NCI-H146 treated with DMSO at 0.1 percent for 48 hours (cell line): ENCODE measurements at regions not wholly inside any gene's neighbourhood (a gene's known extent, or its start where the extent isn't known, plus 50 kb on each side); places are given as distances from the start of the nearest gene placed in this dataset.

Experiments
- DNase-seq: peaks from one replicate; lab custom pipeline; 2025; ENCODE audit not compliant: unreplicated experiment; lab: John Stamatoyannopoulos, UW

- no peak for DNase-seq
These were observed 55.1 kb upstream of the MLIP start for GRCh38 chr6:54056105-54056504.

GRCh38 chr6:54057058-54057457, 54.2 kb upstream of the MLIP start:
- no peak for DNase-seq

DNA sequence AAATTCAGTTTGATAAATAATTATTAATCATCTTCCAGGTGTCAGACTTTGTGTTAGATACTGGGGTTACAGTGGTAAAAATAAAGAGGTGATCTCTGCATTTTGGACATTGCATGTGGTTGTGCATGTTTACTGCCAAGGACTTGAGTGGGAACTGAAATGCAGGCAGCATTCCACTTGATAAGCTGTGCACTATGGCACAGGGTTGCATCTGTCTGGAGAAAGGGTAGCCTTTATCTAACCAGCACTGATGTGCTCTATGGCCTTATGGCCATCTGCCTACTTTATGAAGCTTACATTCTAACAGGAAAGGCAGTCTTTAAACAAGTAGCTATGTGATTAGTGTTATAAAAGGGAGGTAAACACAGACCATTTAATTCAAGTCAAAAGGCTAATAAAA, 53.0 kb upstream of the MLIP start:
- no peak for DNase-seq

DNA sequence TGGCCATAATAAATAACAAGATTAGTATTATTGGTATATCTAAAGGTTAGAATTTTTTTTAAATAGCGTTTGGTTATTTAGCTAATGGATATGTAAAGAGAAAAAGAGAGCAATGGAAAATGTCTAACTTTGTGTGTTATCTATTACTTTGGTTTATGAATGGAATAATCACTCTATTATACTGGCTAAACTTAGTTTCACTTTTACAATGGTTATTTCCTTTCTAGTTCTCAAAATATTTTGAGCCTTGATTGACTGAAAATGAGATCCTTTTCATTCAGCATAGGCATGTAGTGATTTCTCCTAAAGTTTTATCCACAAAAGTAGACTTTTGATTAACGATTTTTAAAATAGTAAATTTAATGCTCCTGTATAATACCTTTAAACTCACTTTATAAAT, 51.6 kb upstream of the MLIP start:
- no peak for DNase-seq

DNA sequence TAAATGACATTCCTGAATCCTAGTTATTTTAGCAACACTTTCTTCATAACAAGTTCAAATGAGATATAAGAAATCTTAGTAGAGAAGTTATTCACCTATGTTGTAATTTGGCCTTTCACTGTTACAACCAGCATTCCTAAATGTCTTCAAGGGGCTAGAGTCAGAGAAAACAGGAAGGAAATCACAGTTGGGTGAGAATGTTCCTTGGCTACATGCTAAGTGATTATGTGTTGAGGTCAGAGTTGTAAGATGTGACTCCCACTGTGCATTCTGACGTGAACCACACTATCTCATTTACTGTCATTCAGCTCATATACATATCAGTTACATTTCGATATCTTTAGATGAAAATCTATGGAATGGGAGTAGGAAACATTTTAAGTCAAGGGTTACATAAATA, 51.0 kb upstream of the MLIP start:
- no peak for DNase-seq
